ENCODE measurements at regions not wholly inside any gene's neighbourhood (a gene's known extent, or its start where the extent isn't known, plus 50 kb on each side); places are given as distances from the start of the nearest gene placed in this dataset.

GRCh38 chr6:126641641-126642040, 301.7 kb downstream of the CENPW start:
- TF ChIP-seq CTCF (IDR thresholded peaks at IDR 0.05) = no peak
- TF ChIP-seq EP300 (IDR thresholded peaks at IDR 0.05) = no peak
